HG03175 (cell line): ENCODE measurements at regions not wholly inside any gene's neighbourhood (a gene's known extent, or its start where the extent isn't known, plus 50 kb on each side); places are given as distances from the start of the nearest gene placed in this dataset.
A peak's percentile ranks its signal among the peaks of the same experiment; 100 is the strongest.

Experiments used
- ATAC-seq: cut with Tn5 transposase; IDR thresholded peaks from one replicate; pipeline ENCODE4 v1.9.1; 2021; ENCODE audit warnings: mild to moderate bottlenecking, moderate library complexity; ENCODE audit not compliant: unreplicated experiment

GRCh38 chr4:114349543-114350175, 248.9 kb upstream of the UGT8 start:
- no peak for ATAC-seq

- ATAC-seq: no peak
Observed at GRCh38 chr4:114358901-114359300, 239.7 kb upstream of the UGT8 start.

- ATAC-seq: no peak
Observed at GRCh38 chr4:114361249-114361648, 237.4 kb upstream of the UGT8 start.

GRCh38 chr4:114364857-114365256, 233.8 kb upstream of the UGT8 start:
- ATAC-seq: no peak

GRCh38 chr4:114365591-114365990, 233.0 kb upstream of the UGT8 start:
- ATAC-seq: no peak

GRCh38 chr4:114366368-114366767, 232.2 kb upstream of the UGT8 start:
- no peak for ATAC-seq

- no peak for ATAC-seq
Observed at GRCh38 chr4:114368751-114369150, 229.9 kb upstream of the UGT8 start.

- no peak for ATAC-seq
Observed at GRCh38 chr4:114373508-114373907, 225.1 kb upstream of the UGT8 start.

- ATAC-seq: no peak
Observed at GRCh38 chr4:114378305-114378903, 220.2 kb upstream of the UGT8 start.

- ATAC-seq: no peak
Observed at GRCh38 chr4:114383067-114383466, 215.5 kb upstream of the UGT8 start.

GRCh38 chr4:114383721-114384120, 214.9 kb upstream of the UGT8 start:
- ATAC-seq: no peak

GRCh38 chr4:114384629-114385028, 214.0 kb upstream of the UGT8 start:
- ATAC-seq: no peak

- ATAC-seq: peak; percentile 61
Observed at GRCh38 chr4:114385195-114385985, 213.2 kb upstream of the UGT8 start.

GRCh38 chr4:114386637-114387233, 211.9 kb upstream of the UGT8 start:
- ATAC-seq: peak; percentile 32

- ATAC-seq: no peak
Observed at GRCh38 chr4:114389070-114389685, 209.4 kb upstream of the UGT8 start.

GRCh38 chr4:114393295-114394038, 205.1 kb upstream of the UGT8 start:
- no peak for ATAC-seq

GRCh38 chr4:114396808-114397207, 201.8 kb upstream of the UGT8 start:
- ATAC-seq: no peak

- no peak for ATAC-seq
Observed at GRCh38 chr4:114398410-114398809, 200.2 kb upstream of the UGT8 start.

GRCh38 chr4:114399105-114399504, 199.5 kb upstream of the UGT8 start:
- ATAC-seq: no peak

GRCh38 chr4:114400531-114400930, 198.1 kb upstream of the UGT8 start:
- ATAC-seq: no peak

GRCh38 chr4:114401483-114401882, 197.1 kb upstream of the UGT8 start:
- no peak for ATAC-seq
